Loucy (cell line): ENCODE measurements at regions not wholly inside any gene's neighbourhood (a gene's known extent, or its start where the extent isn't known, plus 50 kb on each side); places are given as distances from the start of the nearest gene placed in this dataset.

ENCODE experiments used
- EZH2phosphoT487 ChIP-seq: fragments of 200-600 bp; IDR thresholded peaks from 2 replicates; pipeline ENCODE4 v1.6.1; 2018; ENCODE audit warnings: antibody characterized with exemption, mild to moderate bottlenecking, moderate library complexity, borderline replicate concordance
- TF ChIP-seq, protein P1 (sequence below): fragments of 200-600 bp; sonication (generic); conservative IDR thresholded peaks from 2 replicates; pipeline ENCODE4 v1.5.1; 2014; ENCODE audit warnings: mild to moderate bottlenecking, antibody characterized with exemption, low read length

DNA sequence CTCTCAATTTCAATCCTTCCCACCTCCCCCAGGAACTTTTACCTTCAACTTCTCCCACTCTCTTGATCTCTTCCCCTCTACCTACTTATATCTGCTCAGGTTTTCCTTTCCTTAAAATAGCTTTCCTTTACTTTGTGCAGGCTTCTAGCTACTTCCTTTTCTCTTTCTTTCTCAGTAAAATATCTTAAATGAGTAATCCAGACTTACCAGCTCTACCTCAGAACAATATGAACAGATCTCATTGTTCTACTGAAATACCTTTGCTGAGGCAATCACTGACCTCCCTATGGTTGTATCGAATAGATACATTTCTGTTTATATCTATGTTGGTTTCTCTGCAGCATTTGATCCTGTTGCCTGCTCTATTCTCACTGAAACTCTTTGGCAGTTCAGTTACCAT, 86.7 kb upstream of the WDR44 start:
- TF ChIP-seq, protein P1, sequence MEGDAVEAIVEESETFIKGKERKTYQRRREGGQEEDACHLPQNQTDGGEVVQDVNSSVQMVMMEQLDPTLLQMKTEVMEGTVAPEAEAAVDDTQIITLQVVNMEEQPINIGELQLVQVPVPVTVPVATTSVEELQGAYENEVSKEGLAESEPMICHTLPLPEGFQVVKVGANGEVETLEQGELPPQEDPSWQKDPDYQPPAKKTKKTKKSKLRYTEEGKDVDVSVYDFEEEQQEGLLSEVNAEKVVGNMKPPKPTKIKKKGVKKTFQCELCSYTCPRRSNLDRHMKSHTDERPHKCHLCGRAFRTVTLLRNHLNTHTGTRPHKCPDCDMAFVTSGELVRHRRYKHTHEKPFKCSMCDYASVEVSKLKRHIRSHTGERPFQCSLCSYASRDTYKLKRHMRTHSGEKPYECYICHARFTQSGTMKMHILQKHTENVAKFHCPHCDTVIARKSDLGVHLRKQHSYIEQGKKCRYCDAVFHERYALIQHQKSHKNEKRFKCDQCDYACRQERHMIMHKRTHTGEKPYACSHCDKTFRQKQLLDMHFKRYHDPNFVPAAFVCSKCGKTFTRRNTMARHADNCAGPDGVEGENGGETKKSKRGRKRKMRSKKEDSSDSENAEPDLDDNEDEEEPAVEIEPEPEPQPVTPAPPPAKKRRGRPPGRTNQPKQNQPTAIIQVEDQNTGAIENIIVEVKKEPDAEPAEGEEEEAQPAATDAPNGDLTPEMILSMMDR, result no peak
- no peak for TF ChIP-seq EZH2phosphoT487
